22Rv1 (cell line): ENCODE measurements at regions not wholly inside any gene's neighbourhood (a gene's known extent, or its start where the extent isn't known, plus 50 kb on each side); places are given as distances from the start of the nearest gene placed in this dataset.

Experiments
- H3K27ac ChIP-seq: fragments of 450-650 bp; 2 replicates; pipeline ENCODE4 v1.5.1; 2017
- CTCF ChIP-seq: fragments of 450-650 bp; IDR thresholded peaks from 2 replicates; pipeline ENCODE4 v1.5.1; 2017; ENCODE audit warnings: mild to moderate bottlenecking
- ZFX ChIP-seq: fragments of 450-650 bp; IDR thresholded peaks from 2 replicates; pipeline ENCODE4 v1.6.1; 2017; ENCODE audit warnings: antibody characterized with exemption, borderline replicate concordance

- TF ChIP-seq ZFX (no peak), CTCF (no peak)
- H3K27ac ChIP-seq, result no peak overlapping the region
Observed at GRCh38 chr13:40261336-40261735, 405.1 kb downstream of the FOXO1 start.

GRCh38 chr13:40261947-40262346 is 404.5 kb downstream of the FOXO1 start:
- H3K27ac ChIP-seq, result no peak overlapping the region
- TF ChIP-seq CTCF (no peak), ZFX (no peak)

- no peak overlapping the region for H3K27ac ChIP-seq
- TF ChIP-seq CTCF, result no peak
- TF ChIP-seq ZFX, result no peak
Observed at GRCh38 chr13:40269086-40269485, 397.4 kb downstream of the FOXO1 start.

- no peak overlapping the region for H3K27ac ChIP-seq
- TF ChIP-seq CTCF, result no peak
- no peak for TF ChIP-seq ZFX
Observed at GRCh38 chr13:40270726-40271125, 395.7 kb downstream of the FOXO1 start.

- no peak overlapping the region for H3K27ac ChIP-seq
- TF ChIP-seq ZFX (no peak), CTCF (no peak)
Observed at GRCh38 chr13:40271271-40271885, 395.1 kb downstream of the FOXO1 start.

GRCh38 chr13:40271931-40272775 is 394.3 kb downstream of the FOXO1 start:
- TF ChIP-seq ZFX (no peak), CTCF (no peak)
- no peak overlapping the region for H3K27ac ChIP-seq

- no peak for TF ChIP-seq ZFX
- no peak for TF ChIP-seq CTCF
- H3K27ac ChIP-seq, result no peak overlapping the region
Observed at GRCh38 chr13:40272776-40273139, 393.7 kb downstream of the FOXO1 start.
